Epithelial cell of esophagus (primary cell): ENCODE measurements at regions not wholly inside any gene's neighbourhood (a gene's known extent, or its start where the extent isn't known, plus 50 kb on each side); places are given as distances from the start of the nearest gene placed in this dataset.

Experiments
- DNase-seq: peaks from one replicate; pipeline ENCODE4 v3.0.0; 2010; ENCODE audit warnings: low read depth
- H3K4me3 ChIP-seq: 2 replicates; pipeline ENCODE4 v1.5.1; 2011; ENCODE audit warnings: mild to moderate bottlenecking, low read length, control low read depth
- CTCF ChIP-seq: IDR thresholded peaks from 2 replicates; pipeline ENCODE4 v1.5.1; 2011; ENCODE audit warnings: low read depth, mild to moderate bottlenecking, low read length, control low read depth, inconsistent platforms; ENCODE audit not compliant: insufficient read depth; ENCODE audit errors: missing control alignments

GRCh38 chr6:163691049-163691448 is 276.5 kb downstream of the QKI start:
- no peak for TF ChIP-seq CTCF
- no peak overlapping the region for H3K4me3 ChIP-seq
- DNase-seq, result no peak

GRCh38 chr6:163688739-163689362 is 274.3 kb downstream of the QKI start:
- no peak overlapping the region for H3K4me3 ChIP-seq
- peak; percentile 15 for DNase-seq
- no peak for TF ChIP-seq CTCF

GRCh38 chr6:163687075-163687474 is 272.6 kb downstream of the QKI start:
- H3K4me3 ChIP-seq, result no peak overlapping the region
- no peak for TF ChIP-seq CTCF
- DNase-seq, result no peak

GRCh38 chr6:163686301-163686700 is 271.8 kb downstream of the QKI start:
- DNase-seq, result no peak
- no peak overlapping the region for H3K4me3 ChIP-seq
- TF ChIP-seq CTCF, result no peak

GRCh38 chr6:163683105-163683622 is 268.6 kb downstream of the QKI start:
- TF ChIP-seq CTCF, result no peak
- DNase-seq, result no peak
- H3K4me3 ChIP-seq, result no peak overlapping the region

- no peak for DNase-seq
- TF ChIP-seq CTCF, result no peak
- H3K4me3 ChIP-seq, result no peak overlapping the region
Observed at GRCh38 chr6:163679753-163680152, 265.2 kb downstream of the QKI start.
